ENCODE measurements at regions not wholly inside any gene's neighbourhood (a gene's known extent, or its start where the extent isn't known, plus 50 kb on each side); places are given as distances from the start of the nearest gene placed in this dataset.

DNA sequence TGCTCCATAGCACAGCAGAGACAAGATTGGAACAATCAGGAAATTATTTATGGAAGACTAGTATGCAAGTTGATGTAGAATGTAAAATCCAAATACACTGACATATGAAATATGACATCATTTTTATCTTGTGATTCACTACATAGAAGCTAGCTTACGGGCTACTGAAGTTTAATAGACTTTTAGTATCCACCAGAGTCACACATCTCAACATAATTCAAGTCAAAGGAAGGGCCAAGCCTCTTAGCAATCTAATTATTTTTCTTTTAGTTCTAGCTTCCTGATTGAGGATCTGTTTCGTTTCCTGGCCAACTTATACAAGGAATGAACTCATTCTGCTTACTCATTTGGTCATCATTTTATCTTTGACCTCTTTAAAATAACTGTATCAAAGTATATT is 234.4 kb upstream of the CHRM3 start:
- in situ Hi-C loops (cut with MboI): no loop called here

GRCh38 chr1:239140968-239141367 is 245.4 kb upstream of the CHRM3 start:
- intact Hi-C loops (cut with micrococcal nuclease) (no loop called here), in situ Hi-C loops (cut with MboI) (no loop called here)
- no peaks in the 10 kb centered on the region for H3K79me2 ChIP-seq (ENCODE audit: control insufficient read depth, insufficient read depth, low read length)
- no peaks in the 10 kb centered on the region for H3K36me3 ChIP-seq (ENCODE audit: control insufficient read depth, insufficient read depth, low read length)
- no peaks in the 10 kb centered on the region for H3K27me3 ChIP-seq (ENCODE audit: control insufficient read depth in 2 of 2, insufficient read depth in 2 of 2, low read length in 2 of 2)
- H3K9me3 ChIP-seq (replicated peaks; ENCODE audit: control insufficient read depth, insufficient read depth, low read depth, low read length): no peaks in the 10 kb centered on the region; the same call in none of the 2 replicates
- H3K4me2 ChIP-seq (ENCODE audit: insufficient read depth, low read length): no peak overlapping the region
- H3K4me3 ChIP-seq: no peak overlapping the region
- ATAC-seq (no peak), DNase-seq (ENCODE audit: extremely low read depth in 1 of 4, low spot score in 3 of 4) (no peak), FAIRE-seq (no peak)
- ChIA-PET CTCF (ENCODE audit: low intra/inter-chr PET ratio) (no interaction called here), POLR2A (no interaction called here)
- no peaks in the 10 kb centered on the region for H3K9me1 ChIP-seq (ENCODE audit: control insufficient read depth, insufficient read depth, low read length)
- H3K9ac ChIP-seq (ENCODE audit: insufficient read depth in 1 of 2, low read depth in 2 of 2, low read length in 2 of 2): no peak overlapping the region
- BruUV-seq (replicated peaks): no TSS peak
- H2AFZ ChIP-seq (ENCODE audit: low read depth, low read length): no peak overlapping the region
- TF ChIP-seq C11orf30 (IDR thresholded peaks at IDR 0.05; ENCODE audit: low read depth) (no peak), CHCHD3 (CRISPR knock-in tag; IDR thresholded peaks at IDR 0.05) (no peak), TEAD2 (tag; IDR thresholded peaks at IDR 0.05) (no peak), ZNF830 (CRISPR knock-in tag; IDR thresholded peaks at IDR 0.05) (no peak), MCM5 (IDR thresholded peaks at IDR 0.05; ENCODE audit: low read depth) (no peak)
- H3K4me1 ChIP-seq (replicated peaks in 1 of 2; ENCODE audit: control insufficient read depth in 2 of 2, insufficient read depth in 2 of 2, low read length in 2 of 2): no peaks in the 10 kb centered on the region
- no peak overlapping the region for H3K27ac ChIP-seq (ENCODE audit: extremely low read depth, low read depth, low read length)
- WGBS (ENCODE audit: insufficient coverage, low coverage, missing lambda C conversion rate): 1% methylated on average over 4 of the region's 4 CpGs
- H4K20me1 ChIP-seq (replicated peaks; ENCODE audit: control insufficient read depth, insufficient read depth, low read length): no peaks in the 10 kb centered on the region

More for the DNA sequence above, 234.4 kb upstream of the CHRM3 start:
- no peaks in the 10 kb centered on the region for H3K9me1 ChIP-seq (ENCODE audit: control insufficient read depth, insufficient read depth, low read length)
- no peaks in the 10 kb centered on the region for H3K9me3 ChIP-seq (replicated peaks; ENCODE audit: control insufficient read depth, insufficient read depth, low read depth, low read length)
- H3K4me1 ChIP-seq (replicated peaks in 1 of 2; ENCODE audit: control insufficient read depth in 2 of 2, insufficient read depth in 2 of 2, low read length in 2 of 2): no peaks in the 10 kb centered on the region
- no peak for FAIRE-seq
- no peak for TF ChIP-seq ZNF644 (tag; IDR thresholded peaks at IDR 0.05; ENCODE audit: low read depth)
- no peak for TF ChIP-seq PHB (CRISPR knock-in tag; IDR thresholded peaks at IDR 0.05)
- no peak for TF ChIP-seq TARDBP (IDR thresholded peaks at IDR 0.05)
- no peak overlapping the region for H3K4me3 ChIP-seq
- H4K20me1 ChIP-seq (replicated peaks; ENCODE audit: control insufficient read depth, insufficient read depth, low read length): no peaks in the 10 kb centered on the region
- ATAC-seq: no peak
- H3K27ac ChIP-seq (ENCODE audit: extremely low read depth, low read depth, low read length): no peak overlapping the region
- WGBS (ENCODE audit: insufficient coverage, low coverage, missing lambda C conversion rate): 3% methylated on average over 2 of the region's 2 CpGs
- no peak overlapping the region for H3K4me2 ChIP-seq (ENCODE audit: insufficient read depth, low read length)
- no peaks in the 10 kb centered on the region for H3K79me2 ChIP-seq (ENCODE audit: control insufficient read depth, insufficient read depth, low read length)
- H3K36me3 ChIP-seq (ENCODE audit: control insufficient read depth, insufficient read depth, low read length): no peaks in the 10 kb centered on the region
- POLR2A ChIA-PET: interaction anchor here (0.5 kb wide), 1 partner anchor 1287 kb away, joined by 3 read pairs; no protein-coding TSS in a partner anchor
- intact Hi-C loops (cut with micrococcal nuclease): no loop called here
- no peak for DNase-seq (ENCODE audit: extremely low read depth in 1 of 4, low spot score in 3 of 4)
- BruUV-seq (replicated peaks): no TSS peak
- CTCF ChIA-PET (ENCODE audit: low intra/inter-chr PET ratio): no interaction called here
- no peak overlapping the region for H2AFZ ChIP-seq (ENCODE audit: low read depth, low read length)
- H3K27me3 ChIP-seq (ENCODE audit: control insufficient read depth in 2 of 2, insufficient read depth in 2 of 2, low read length in 2 of 2): no peaks in the 10 kb centered on the region
- H3K9ac ChIP-seq (ENCODE audit: insufficient read depth in 1 of 2, low read depth in 2 of 2, low read length in 2 of 2): no peak overlapping the region

All from K562 (cell line).